Epidermal melanocyte (primary cell): ENCODE measurements at regions not wholly inside any gene's neighbourhood (a gene's known extent, or its start where the extent isn't known, plus 50 kb on each side); places are given as distances from the start of the nearest gene placed in this dataset.

Source experiments
- DNase-seq: peaks from one replicate; pipeline ENCODE4 v3.0.0; 2011; ENCODE audit warnings: low spot score; ENCODE audit not compliant: insufficient read length

DNA sequence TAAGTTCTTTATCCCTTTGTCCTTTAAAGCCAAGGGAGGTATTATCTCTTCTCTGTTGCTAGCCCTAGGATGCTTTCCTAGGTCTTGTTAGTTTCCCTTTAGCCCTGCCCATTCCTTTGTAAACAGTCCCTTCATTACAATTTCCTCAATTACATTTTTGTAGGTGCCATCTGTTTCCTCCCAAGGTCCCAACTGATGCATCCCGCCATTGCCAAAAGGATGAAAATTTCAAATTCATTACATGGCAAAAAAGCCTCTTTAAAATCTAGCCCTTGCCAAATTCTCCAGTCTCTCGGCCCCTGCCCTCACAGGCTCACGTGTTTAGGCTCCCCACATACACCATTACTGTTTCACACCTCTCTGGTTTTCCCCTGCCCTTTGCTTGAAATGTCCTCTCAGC lies 151.9 kb upstream of the C1orf87 start:
- no peak for DNase-seq

DNA sequence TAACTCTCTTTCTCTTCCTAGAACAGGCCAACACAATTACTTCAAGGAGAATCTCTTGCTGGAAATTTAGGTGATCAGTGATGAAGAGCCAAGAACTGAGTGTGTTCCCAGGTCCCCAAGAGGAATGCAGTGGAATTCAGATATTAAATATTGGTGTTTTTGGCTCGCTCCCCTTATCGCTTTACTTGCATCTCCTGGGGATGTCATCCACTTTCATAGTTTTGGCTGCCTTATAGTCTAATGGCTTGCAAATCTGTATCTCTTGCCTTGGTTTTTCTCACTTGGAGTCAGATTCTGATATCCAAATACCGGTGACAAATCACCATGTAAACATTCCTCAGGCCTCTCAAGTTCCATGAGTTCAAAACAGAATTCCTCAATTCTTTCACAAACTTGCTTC lies 151.0 kb upstream of the C1orf87 start:
- no peak for DNase-seq

DNA sequence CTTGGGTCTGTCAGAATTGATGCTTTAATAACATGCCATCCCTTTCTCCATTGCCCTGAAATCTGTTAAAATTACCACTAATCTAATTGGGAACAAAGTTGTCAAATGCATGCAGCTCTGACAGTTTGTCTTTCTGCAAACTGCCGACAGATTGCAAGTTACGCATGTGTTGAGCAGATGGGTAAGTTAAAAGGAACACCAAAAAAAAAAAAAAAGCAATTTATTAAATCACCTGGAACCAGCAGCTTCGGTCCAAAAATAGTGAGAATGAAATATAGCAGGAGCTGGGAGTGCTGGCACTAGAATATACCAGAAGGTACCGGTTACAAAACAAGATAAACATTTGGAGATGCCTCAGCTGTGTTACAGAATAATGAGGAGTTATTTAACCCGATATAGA lies 149.6 kb upstream of the C1orf87 start:
- DNase-seq = no peak

DNA sequence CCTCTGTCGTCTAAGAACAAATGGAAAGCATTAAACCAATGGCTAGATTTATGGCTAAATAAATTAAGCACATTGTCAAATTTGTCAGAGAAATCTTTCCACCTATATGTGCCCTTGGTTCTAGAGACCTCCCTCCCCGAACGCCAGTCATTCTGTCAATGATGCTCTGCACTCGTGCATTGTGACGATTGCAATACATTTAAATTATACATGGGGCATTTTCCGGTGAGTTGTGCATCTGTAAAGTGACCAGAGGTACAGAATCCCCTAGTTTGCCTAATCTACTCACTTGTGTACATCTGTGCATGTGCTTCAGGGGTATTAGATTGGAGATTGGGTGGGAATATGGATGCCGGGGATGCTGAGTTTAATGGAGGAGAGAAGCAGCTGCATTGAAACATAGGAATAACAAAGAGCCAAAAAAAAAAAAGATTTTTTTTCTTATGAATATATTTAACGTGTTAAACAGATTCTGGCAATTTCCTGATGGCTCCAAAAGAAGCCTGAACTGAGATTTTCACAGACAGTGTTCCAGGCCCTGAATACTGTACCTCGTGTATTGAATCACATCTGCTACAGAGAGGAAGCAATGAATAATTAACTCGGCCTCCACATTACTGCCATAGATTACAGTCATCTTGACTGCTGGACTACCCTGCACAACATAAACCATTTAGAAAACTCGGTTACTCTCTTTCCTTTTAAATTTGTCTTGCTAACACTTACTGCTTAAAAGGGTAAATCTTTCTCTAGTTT lies 149.0 kb upstream of the C1orf87 start:
- DNase-seq = no peak

DNA sequence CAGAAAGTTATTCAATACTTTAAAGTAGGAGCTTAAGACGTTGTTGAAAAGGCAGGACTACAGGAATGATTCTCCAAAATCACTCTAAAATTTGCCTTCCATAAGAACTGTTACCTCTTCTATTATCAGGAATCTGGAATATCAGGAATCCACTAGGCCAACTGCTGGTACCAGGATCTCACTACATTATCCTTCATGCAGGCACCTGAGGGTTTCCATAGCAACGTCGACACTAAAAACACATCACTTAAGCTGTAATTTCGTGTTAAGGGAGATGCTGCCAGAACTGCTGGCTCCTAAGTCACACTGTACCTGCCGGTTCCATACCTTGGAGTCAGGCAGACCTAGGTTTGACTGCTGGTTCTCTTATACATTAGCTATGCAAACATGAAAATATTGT lies 139.7 kb upstream of the C1orf87 start:
- DNase-seq = no peak

DNA sequence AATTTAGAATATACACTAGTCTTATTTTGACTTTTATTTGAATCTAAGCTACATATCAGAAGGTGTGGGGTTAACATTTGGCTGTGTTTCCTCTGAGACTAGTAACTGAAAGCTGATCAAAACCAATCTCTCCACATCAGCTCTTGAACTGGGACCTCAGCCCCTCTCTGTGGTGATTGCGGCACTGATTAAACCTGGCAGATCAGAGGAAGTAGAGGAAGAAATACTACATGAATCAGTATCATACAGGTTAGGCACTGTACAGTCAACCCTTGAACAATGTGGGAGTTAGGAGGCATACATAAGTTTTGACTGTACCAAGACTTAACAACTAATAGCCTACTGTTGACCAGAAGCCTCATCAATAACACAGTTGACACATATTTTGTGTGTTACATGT lies 122.5 kb upstream of the C1orf87 start:
- DNase-seq = no peak

DNA sequence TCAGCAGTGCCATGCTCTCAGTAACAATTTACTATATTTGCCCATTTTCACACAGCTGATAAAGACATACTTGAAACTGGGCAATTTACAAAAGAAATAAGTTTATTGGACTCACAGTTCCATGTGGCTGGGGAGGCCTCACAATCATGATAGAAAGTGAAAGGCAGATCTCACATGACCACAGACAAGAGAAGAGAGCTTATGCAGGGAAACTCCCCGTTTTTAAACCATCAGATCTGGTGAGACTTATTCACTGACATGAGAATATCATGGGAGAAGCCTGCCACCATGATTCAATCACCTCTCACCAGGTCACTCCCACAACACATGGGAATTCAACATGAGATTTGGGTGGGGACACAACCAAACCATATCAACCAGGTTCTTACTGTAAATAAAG lies 112.1 kb upstream of the C1orf87 start:
- DNase-seq = no peak

DNA sequence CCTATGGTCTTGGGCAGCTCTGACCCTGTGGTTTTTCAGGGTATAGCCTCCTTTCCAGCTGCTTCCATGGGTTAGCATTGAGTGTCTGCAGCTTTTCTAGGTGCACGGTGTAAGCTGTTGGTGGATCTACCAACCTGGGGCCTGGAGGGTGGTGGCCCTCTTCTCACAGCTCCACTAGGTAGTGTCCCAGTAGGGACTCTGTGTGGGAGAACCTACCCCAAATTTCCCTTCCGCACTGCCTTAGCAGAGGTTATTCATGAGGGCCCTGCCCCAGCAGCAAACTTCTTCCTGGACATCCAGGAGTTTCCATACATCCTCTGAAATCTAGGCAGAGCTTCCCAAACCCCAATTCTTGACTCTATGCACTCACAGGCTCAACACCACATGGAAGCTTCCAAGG lies 111.0 kb upstream of the C1orf87 start:
- no peak for DNase-seq

DNA sequence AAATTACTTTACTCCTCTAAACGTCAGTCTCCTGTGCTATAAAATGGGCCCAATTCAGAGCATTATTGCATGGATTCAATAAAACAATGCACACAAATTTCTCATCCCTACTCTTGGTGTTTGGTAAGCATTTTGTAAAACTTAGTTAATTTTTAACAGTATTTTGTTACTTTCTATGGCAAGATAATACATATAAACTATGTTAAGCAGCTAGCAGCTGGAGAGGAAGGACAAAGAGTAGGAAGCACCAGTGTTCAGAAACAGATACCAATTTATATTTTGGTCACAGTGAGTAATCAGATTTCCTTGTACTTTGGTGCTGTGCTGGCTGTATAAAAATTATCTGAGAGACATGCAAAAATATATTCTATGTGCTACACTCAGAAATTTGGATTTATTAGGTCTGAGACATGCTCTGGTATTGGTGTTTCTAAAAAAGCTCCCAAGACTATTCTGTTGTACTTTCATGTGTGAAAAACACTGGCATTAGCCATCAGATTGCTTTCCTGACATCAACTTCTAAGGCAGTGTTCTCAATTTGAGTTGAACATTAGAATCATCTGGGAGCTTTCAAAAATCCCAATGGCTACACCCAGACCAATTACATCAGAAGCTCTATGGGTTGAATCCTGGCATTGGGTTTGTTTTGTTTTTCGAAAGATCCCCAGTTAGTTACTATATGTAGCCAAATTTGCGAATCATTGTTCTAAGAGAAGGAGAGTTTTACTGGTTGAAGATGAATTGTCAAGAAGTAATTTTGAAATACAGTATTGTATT lies 100.3 kb upstream of the C1orf87 start:
- DNase-seq = no peak

DNA sequence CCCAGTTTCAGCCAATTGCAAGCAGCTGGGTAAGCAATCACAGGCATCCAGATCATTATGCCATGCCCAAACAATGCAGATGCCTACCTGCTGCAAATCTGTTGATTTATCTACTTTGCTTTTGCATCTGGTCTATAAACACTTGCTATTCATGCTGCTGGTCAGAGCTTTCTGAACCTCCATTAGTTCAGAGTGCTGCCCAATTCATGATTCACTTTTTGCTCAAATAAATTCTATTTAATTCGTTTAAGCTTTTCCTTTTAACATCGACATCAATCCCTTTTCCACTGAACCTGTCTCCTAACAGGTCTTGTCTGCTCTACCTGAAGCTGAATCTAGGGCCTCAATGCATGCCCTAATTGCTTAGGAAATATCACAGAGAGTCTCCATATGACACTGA lies 99.4 kb upstream of the C1orf87 start:
- DNase-seq = no peak

DNA sequence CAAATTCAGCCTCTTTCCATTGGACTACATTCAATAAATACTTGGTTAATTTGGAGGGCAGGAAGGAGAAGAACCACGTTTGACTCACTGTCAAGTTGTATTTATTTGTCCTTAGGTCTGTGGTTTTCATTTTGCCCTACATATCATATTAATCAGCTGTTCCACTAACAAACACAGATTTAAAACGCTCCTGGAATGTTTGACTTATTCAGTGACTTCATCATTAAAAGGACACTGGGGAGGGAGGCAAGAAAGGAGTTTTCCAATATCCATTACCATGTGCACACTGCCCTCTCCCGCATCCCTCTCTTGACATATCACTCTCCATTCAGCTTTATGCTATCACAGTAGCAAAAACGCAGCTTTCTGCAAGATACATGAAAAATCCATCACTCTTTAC lies 98.2 kb upstream of the C1orf87 start:
- DNase-seq = no peak

DNA sequence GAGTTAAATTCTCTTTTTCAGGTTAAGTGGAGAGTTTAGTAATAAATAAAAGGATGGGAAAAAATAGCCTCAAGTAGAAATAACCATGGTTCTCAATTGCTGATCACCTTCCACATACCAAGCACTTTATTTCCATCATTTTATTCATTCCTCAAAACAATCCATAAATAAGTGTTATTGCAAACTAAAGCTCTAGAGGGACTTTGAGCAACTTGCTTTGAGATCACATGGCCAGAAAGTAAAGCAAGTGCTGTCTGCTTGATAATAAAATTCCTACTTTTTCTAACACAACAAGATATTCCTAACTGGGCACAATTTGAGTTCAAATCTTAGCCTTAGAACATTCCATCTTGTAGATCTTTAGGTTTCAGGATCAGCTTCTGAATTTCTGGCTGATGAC lies 97.1 kb upstream of the C1orf87 start:
- DNase-seq = no peak

DNA sequence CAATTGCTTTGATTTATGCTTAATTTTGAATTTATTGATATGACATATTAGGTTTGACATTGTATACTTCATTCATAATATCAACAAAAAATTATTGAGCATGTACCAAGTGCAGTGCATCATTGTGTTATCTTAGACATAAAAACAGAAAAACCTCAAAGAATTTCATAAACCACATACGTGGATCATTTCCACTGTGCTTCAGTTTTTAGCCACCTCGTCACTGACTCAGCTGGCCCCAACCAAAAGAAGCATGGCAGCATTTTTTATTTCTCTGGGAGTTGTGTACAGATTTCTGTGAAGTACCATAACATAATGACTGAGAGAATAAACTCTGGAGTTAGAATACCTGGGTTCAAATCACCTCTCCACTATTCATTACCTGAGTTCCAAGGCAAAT lies 95.6 kb upstream of the C1orf87 start:
- DNase-seq = no peak

DNA sequence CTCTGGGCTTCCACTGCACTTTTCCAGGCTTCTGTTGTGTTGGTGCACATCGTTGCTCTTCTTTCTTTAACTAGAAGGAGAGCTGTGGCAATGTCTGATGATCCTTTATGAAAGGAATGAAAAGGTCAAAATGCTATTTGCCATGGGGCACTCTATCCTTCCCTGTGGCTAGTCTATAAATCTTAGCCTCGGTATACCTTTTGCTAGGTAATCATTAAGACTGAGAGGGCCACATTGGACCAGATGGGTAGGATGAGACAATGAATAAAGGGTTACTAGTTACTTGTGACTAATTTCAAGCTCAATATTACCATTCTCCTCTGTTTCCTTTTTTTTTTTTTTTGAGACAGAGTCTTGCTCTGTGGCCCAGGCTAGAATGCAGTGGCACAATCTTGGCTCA lies 89.4 kb upstream of the C1orf87 start:
- DNase-seq = no peak

DNA sequence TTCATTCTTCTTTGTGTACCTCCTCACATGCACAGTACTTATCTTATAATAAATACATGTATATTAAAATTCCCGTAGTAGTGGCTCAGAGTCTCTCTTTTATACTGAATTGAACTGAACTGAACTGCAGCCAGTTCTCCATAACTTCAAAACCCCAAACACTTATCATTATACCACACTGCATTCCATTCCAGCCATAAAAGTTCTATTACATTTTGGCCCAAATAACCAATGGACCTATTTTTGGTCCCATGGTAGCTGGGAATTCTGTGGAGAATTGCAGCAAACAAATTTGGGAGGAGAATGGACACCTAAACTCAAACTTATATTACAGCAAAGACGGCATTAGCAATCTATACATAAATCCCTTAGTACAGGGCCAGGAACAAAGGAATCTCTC lies 86.6 kb upstream of the C1orf87 start:
- no peak for DNase-seq

DNA sequence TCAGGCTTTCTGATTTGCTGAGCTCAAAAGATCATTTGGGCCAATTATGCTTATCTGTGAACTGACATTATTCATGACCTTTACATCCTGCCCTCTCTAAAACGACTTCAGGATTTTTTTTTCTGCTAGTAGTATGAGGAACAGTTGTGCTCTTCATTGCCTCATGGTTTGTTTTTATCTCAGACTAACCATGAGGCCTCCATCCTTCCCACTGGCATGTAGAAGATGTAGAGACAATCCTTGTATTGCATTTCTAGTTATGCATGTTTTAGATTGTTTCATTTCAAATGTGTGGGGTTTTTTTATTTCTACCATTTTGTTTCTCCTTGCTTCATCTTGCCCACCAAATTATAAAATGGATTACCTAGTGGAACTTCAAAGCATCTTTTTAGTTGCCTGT lies 82.8 kb upstream of the C1orf87 start:
- DNase-seq = no peak

DNA sequence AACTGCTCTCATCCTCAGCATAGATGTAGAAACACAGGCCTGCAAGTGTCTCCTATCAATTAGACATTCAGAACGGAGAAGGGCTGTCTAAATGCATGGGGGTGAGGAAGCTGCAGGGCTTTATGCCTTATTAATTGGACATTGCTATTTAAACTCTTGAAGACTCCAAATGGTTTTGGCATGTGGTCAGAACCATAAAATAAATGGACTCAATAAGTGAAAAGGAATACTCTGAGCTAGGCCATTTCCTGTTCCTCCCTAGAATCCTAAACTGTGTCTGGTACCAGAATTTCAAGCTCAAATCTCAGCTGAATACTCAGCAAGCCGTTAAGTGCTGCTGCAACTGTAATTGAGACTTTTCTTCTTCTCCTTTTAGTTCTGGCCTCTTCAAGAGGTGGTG lies 80.4 kb upstream of the C1orf87 start:
- DNase-seq = no peak

DNA sequence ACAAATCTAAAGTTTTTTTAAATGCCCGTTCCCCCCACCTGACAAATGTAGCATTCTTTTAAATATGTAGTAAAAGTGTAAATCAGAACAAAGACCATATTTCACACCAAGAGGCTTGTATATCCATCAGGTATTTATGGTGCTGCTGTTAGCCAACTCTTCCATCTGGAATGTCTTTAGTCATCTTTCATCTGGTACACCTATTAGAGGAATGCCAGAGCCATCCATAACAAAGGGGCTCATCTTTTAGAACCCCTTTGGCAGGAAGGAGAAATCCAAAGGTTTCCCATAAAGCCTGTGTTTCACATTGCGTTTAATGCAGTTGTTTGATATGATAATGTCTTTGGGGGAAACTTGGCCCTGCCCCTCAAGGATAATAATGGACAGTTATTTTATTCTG lies 79.3 kb upstream of the C1orf87 start:
- no peak for DNase-seq

DNA sequence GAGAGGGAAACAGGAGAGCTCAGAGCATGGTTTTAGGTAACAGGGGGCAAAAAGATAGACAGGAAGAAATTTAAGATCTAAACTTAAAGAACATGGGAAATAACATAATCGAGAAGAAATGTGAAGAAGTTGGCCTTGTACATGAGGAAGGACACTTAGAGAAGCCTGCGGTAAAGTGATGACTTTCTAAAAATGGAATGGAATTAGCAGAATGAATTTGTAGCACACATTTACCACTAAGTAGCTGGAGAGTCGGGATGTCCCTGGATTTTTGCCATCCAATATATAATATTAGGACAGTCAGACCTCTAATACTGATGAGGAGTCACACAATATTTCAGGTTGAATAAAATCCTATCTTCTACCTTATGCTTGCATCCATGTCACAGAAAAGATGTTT lies 77.7 kb upstream of the C1orf87 start:
- no peak for DNase-seq

DNA sequence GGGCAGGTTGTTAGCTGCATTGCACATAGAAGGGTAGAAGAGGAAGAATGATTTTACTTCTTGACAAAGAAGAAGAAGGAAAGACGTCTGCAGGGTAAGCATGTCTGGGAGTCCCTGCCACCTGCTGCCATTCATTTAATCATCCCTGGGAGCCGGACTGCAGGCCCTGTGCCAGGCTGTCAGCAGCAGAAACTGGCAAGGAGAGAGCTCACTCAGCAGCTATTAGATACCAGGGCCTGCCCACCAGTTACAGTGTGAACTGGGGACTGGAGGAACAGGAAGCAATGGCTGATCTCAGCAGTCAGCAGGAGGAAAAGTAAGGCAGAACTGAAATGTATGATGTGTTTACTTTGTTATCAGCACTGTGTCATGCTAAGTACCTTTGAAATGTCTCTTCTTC lies 75.7 kb upstream of the C1orf87 start:
- no peak for DNase-seq

DNA sequence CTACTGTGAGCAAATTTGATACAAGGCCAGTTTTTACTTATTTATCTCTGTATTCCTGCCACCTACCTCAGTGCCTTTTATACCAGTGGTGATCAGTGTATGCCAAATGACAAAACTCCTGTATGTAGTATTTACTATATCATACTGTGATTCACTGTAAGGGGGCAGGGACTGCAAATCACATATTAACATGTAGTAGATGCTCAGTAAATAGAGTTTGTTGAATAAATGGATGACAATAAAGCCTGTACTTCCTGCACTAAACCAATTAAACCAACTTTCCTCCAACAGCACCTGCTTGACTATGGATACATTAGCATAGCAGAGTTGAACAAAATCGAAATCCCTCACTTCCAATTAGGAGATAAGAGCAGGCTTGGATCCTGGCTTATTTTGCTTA lies 73.3 kb upstream of the C1orf87 start:
- DNase-seq = no peak

DNA sequence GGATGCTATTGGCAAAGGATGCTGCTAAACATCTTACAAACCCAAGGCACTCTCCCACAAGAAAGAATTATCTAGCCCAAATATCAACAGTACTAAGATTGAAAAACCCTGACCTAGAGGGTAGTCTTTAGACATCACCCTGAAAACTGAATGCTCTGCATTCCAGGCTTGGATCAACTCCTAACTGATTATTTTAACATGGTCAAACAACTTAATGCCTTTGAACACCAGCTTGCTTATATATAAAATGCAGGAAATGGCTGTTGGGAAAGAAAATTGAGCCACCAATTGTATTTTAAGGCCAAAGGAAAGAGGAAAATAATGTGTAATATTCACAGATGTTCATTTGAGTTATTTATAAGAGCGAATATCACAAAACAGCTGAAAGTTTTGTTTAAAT lies 72.2 kb upstream of the C1orf87 start:
- no peak for DNase-seq

DNA sequence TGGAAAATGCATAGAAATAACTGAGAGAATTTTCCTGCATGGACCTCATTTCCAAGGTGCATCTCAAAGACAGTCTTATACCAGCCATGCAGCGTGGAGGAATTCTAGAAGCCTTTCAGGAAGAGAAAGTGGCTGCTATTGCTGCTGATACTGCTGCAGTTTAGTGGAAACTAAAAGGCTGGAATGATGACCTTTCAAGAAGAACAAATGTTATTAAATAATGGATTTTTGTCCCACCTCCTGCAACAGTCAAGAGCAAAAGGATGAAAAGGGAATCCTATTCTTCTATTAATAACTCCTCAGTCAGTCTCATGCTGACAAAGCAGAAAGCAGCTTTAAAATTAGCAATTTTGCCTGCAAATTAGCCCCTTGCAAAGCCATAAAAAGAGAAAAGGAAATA lies 68.2 kb upstream of the C1orf87 start:
- DNase-seq = no peak
